Transverse colon (tissue), 4 donors: ENCODE measurements at regions not wholly inside any gene's neighbourhood (a gene's known extent, or its start where the extent isn't known, plus 50 kb on each side); places are given as distances from the start of the nearest gene placed in this dataset.
A peak's percentile ranks its signal among the peaks of the same experiment; 100 is the strongest.

Experiments
- DNase-seq: peaks from one replicate; pipeline ENCODE4 v3.0.0-alpha.2; 2019
- H3K27ac ChIP-seq, 4 donors: fragments of 200-600 bp; sonication (generic); 2 replicates each; pipeline ENCODE4 v1.5.1; 2016 to 2018; ENCODE audit warnings: inconsistent platforms in 4 of 4
- H3K27me3 ChIP-seq: fragments of 200-600 bp; sonication (generic); 2 replicates; pipeline ENCODE4 v1.5.1; 2017; ENCODE audit warnings: inconsistent platforms
- H3K36me3 ChIP-seq, 4 donors: fragments of 200-600 bp; sonication (generic); 2 replicates each; pipeline ENCODE4 v1.5.1; 2017 to 2019; ENCODE audit warnings: inconsistent platforms in 4 of 4
- H3K4me1 ChIP-seq, 4 donors: fragments of 200-600 bp; sonication (generic); 2 replicates each; pipeline ENCODE4 v1.5.1; 2017 to 2020; ENCODE audit warnings: inconsistent platforms in 4 of 4
- H3K4me3 ChIP-seq, 4 donors: fragments of 200-600 bp; sonication (generic); 1 replicate in 1 of 4; 2 replicates in 3 of 4; pipeline versions ENCODE4 v1.5.1 to v1.6.1; 2017 to 2019; ENCODE audit warnings: inconsistent platforms in 4 of 4
- H3K9me3 ChIP-seq, 2 donors: fragments of 200-600 bp; sonication (generic); 2 replicates each; pipeline ENCODE4 v1.5.1; 2017 to 2019; ENCODE audit warnings: inconsistent platforms in 2 of 2
- EP300 ChIP-seq: sonication (generic); formaldehyde crosslinking; IDR thresholded peaks from one replicate; pipeline ENCODE4 v1.6.1; 2017; ENCODE audit warnings: antibody characterized with exemption, low read depth
- POLR2A ChIP-seq: fragments of 450-650 bp; IDR thresholded peaks from one replicate; pipeline ENCODE4 v1.6.1; 2016; ENCODE audit warnings: antibody characterized with exemption, mild to moderate bottlenecking, moderate library complexity
- POLR2AphosphoS5 ChIP-seq, 3 donors: sonication (generic); formaldehyde crosslinking; IDR thresholded peaks; one replicate each; pipeline ENCODE4 v1.6.1; 2016; ENCODE audit warnings: antibody characterized with exemption in 3 of 3
- WGBS, 2 donors: methylation state at CpG; one replicate each; pipeline ENCODE4 v1.1.5; 2018; ENCODE audit warnings: low coverage in 1 of 2; 5-methylcytosine and 5-hydroxymethylcytosine counted together
- in situ Hi-C, 4 donors: fragments of 200-750 bp; cut with MboI; loops; one replicate each; pipeline versions ENCODE4 v1.15.0 to v1.15.1; 2017; ENCODE audit warnings: low sequenced_read_pairs in 3 of 4, low pct_ligation_motif_present in 1 of 4, low pct_unique_long_range_greater_than_20kb in 1 of 4
- intact Hi-C: fragments of 100-400 bp; cut with DNase I; formaldehyde crosslinking; loops from one replicate; pipeline ENCODE4 v1.15.1; 2023; ENCODE audit warnings: low total_unique reads
- TF ChIP-seq, protein P1 (sequence below), 5 experiments: fragments of 200-600 bp in 3 of 5; fragments of 450-650 bp in 2 of 5; sonication (generic) in 3 of 5; IDR thresholded peaks; 1 replicate in 2 of 5; 2 replicates in 3 of 5; pipeline ENCODE4 v1.5.1; 2016 to 2017; ENCODE audit warnings: antibody characterized with exemption in 5 of 5, inconsistent platforms in 3 of 5, mild to moderate bottlenecking in 2 of 5, moderate library complexity in 1 of 5

DNA sequence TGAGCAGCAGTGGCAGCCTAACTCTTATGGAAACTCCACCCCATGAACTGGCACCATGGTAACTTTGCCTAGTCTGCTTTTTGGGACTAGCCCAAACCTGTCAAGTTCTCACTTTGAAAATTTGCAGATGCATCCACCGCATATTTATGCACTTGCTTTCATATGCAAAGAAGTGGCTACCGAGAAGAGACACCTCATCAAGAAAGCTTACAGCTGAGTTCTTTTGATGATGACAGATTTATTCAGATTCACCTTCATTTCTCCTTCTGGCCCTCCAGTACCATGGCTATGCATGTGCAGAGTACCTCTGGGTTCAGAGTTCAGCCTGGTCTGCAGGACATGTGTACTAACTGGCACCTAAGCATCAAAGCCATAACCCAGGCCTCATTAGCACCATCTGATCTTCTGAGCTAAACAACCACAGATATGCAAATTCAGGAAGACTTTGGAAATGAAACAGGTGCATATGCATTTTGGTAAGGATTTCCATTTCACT lies 154.3 kb upstream of the TENT5A start:
- TF ChIP-seq POLR2AphosphoS5 (IDR thresholded peaks at IDR 0.05) (peak in 1 of 3 donors; percentile 24), EP300 (no peak)
- TF ChIP-seq, protein P1, sequence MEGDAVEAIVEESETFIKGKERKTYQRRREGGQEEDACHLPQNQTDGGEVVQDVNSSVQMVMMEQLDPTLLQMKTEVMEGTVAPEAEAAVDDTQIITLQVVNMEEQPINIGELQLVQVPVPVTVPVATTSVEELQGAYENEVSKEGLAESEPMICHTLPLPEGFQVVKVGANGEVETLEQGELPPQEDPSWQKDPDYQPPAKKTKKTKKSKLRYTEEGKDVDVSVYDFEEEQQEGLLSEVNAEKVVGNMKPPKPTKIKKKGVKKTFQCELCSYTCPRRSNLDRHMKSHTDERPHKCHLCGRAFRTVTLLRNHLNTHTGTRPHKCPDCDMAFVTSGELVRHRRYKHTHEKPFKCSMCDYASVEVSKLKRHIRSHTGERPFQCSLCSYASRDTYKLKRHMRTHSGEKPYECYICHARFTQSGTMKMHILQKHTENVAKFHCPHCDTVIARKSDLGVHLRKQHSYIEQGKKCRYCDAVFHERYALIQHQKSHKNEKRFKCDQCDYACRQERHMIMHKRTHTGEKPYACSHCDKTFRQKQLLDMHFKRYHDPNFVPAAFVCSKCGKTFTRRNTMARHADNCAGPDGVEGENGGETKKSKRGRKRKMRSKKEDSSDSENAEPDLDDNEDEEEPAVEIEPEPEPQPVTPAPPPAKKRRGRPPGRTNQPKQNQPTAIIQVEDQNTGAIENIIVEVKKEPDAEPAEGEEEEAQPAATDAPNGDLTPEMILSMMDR (IDR thresholded peaks at IDR 0.05), result no peak
- intact Hi-C loops (no loop called here), in situ Hi-C loops (no loop called here)
- no peak for DNase-seq
- Histone ChIP-seq H3K4me1 (peaks cover 0 to 4% (median 0%) of the 10 kb centered on the region in 4 donors), H3K27me3 (no peaks in the 10 kb centered on the region), H3K4me3 (no peak overlapping the region), H3K36me3 (no peaks in the 10 kb centered on the region), H3K9me3 (peaks cover 0 to 7% of the 10 kb centered on the region in 2 donors), H3K27ac (no peak overlapping the region)
- WGBS, 2 donors, result 79 to 80% methylated on average over 1 to 2 of the region's 2 CpGs

DNA sequence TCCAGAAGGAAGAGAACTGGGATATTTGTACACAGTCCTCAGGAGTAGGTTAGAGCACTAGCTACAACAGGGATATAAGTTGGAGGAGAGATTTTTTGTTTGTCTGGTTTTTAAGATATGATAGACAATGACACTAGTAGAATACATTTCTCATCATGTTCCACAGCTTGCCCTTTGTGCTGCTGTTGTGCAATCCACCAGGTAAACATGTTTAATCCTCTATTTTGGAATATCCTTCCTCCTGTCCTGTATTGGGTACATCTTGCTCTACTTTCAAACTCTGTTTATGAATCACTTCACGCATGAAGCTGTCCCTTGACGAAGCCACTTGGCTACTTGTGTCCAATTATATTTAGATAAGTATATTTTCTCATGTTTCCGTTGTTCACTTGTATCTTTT lies 153.6 kb upstream of the TENT5A start:
- intact Hi-C loops, result no loop called here

DNA sequence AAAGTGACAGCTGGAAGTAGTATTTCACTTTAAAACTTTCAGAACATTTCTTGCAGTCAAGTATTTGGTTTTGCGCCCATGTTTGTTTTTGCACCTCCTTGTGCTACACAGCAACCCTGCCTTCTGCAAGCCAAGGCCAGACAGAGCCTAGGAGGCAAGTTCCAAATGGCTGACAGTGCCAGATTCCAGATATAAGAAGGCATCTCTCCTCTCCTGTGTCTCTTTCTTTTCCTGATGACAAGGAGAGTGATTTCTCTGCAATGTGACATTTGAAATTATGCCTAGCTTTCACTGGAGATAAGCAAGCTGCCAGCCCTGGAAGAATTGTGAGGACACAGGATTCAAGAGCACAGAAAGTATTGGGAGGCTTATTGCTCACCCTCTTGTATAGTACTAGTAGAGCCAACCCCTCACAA lies 149.1 kb upstream of the TENT5A start:
- Histone ChIP-seq H3K4me3 (no peak overlapping the region), H3K27me3 (no peaks in the 10 kb centered on the region), H3K9me3 (peaks cover 0 to 7% of the 10 kb centered on the region in 2 donors), H3K27ac (no peak overlapping the region), H3K4me1 (peaks cover 4 to 13% (median 9%) of the 10 kb centered on the region in 4 donors), H3K36me3 (no peaks in the 10 kb centered on the region)
- TF ChIP-seq POLR2AphosphoS5 (IDR thresholded peaks at IDR 0.05), result no peak
- TF ChIP-seq EP300, result no peak
- no peak for TF ChIP-seq POLR2A
- TF ChIP-seq, protein P1 (IDR thresholded peaks at IDR 0.05), result no peak
- 33 to 66% methylated on average over 1 of the region's 1 CpG for WGBS, 2 donors
- intact Hi-C loops (no loop called here), in situ Hi-C loops (no loop called here)
- no peak for DNase-seq

More for the DNA sequence above, 153.6 kb upstream of the TENT5A start:
- Histone ChIP-seq H3K9me3 (peaks cover 0 to 7% of the 10 kb centered on the region in 2 donors), H3K4me1 (peaks cover 0 to 4% (median 0%) of the 10 kb centered on the region in 4 donors), H3K36me3 (no peaks in the 10 kb centered on the region), H3K27ac (no peak overlapping the region), H3K4me3 (no peak overlapping the region), H3K27me3 (no peaks in the 10 kb centered on the region)
- TF ChIP-seq POLR2A (no peak), EP300 (no peak), POLR2AphosphoS5 (IDR thresholded peaks at IDR 0.05) (no peak)
- TF ChIP-seq, protein P1 (IDR thresholded peaks at IDR 0.05), result no peak
- in situ Hi-C loops, result no loop called here
- whole genome bisulfite sequencing, 2 donors, result 90 to 100% methylated on average over 3 of the region's 3 CpGs
- DNase-seq, result no peak

DNA sequence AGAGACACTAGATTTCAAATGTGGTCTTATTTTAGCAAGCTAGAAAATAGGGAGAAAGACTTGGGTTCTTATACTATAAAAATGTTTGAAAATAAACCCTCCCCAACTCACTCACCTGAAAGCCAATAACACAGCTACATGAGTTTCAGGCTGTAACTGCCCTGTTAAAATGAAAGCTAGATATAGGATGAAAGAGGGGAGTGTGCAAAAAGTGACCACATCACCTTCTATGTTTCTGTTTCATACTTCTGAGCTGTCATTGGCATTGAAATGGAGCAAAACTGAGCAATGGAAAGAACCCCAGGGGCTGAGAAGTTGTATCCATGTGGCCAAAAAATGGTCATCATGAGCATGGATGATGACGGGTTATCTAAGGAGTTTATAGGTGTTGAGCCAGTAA lies 148.1 kb upstream of the TENT5A start:
- DNase-seq, result no peak
- intact Hi-C loops, result no loop called here
- Histone ChIP-seq H3K4me1 (peaks cover 4 to 14% (median 10%) of the 10 kb centered on the region in 4 donors), H3K36me3 (no peaks in the 10 kb centered on the region), H3K4me3 (no peak overlapping the region), H3K27me3 (no peaks in the 10 kb centered on the region), H3K9me3 (peaks cover 0 to 7% of the 10 kb centered on the region in 2 donors), H3K27ac (no peak overlapping the region)
- WGBS, 2 donors, result 100% methylated on average over 1 of the region's 1 CpG
- TF ChIP-seq EP300 (no peak), POLR2AphosphoS5 (IDR thresholded peaks at IDR 0.05) (no peak), POLR2A (no peak)
- TF ChIP-seq, protein P1 (IDR thresholded peaks at IDR 0.05), result no peak
- in situ Hi-C loops, result no loop called here
